Urothelium cell line (cell line): ENCODE measurements at regions not wholly inside any gene's neighbourhood (a gene's known extent, or its start where the extent isn't known, plus 50 kb on each side); places are given as distances from the start of the nearest gene placed in this dataset.

Source experiments
- DNase-seq: peaks from one replicate; pipeline ENCODE4 v3.0.0; 2011; ENCODE audit warnings: low spot score, mixed read lengths
- FAIRE-seq: peaks from 2 replicates; lab custom pipeline; 2011; peaks lifted over from hg19 to GRCh38; lab: Jason Lieb, UNC

GRCh38 chr6:8277769-8278168 is 157.6 kb downstream of the SLC35B3 start:
- FAIRE-seq (no peak), DNase-seq (no peak)

- no peak for FAIRE-seq
- no peak for DNase-seq
Measured at GRCh38 chr6:8276148-8276547, 159.2 kb downstream of the SLC35B3 start.

GRCh38 chr6:8275667-8276066 is 159.7 kb downstream of the SLC35B3 start:
- FAIRE-seq (no peak), DNase-seq (no peak)

GRCh38 chr6:8274226-8274625 is 161.1 kb downstream of the SLC35B3 start:
- DNase-seq (no peak), FAIRE-seq (no peak)

- no peak for FAIRE-seq
Measured at GRCh38 chr6:8269872-8270454, 165.4 kb downstream of the SLC35B3 start.

GRCh38 chr6:8269094-8269493 is 166.3 kb downstream of the SLC35B3 start:
- FAIRE-seq (no peak), DNase-seq (no peak)

More at GRCh38 chr6:8269872-8270454, 165.4 kb downstream of the SLC35B3 start:
- DNase-seq: no peak

GRCh38 chr6:8268606-8269005 is 166.3 kb upstream of the EEF1E1 start:
- no peak for DNase-seq
- FAIRE-seq: no peak

GRCh38 chr6:8268156-8268555 is 165.8 kb upstream of the EEF1E1 start:
- no peak for DNase-seq
- no peak for FAIRE-seq

- DNase-seq (no peak), FAIRE-seq (no peak)
Measured at GRCh38 chr6:8260610-8261009, 158.3 kb upstream of the EEF1E1 start.

GRCh38 chr6:8246403-8246802 is 144.1 kb upstream of the EEF1E1 start:
- no peak for FAIRE-seq
- DNase-seq: no peak

GRCh38 chr6:8245726-8246125 is 143.4 kb upstream of the EEF1E1 start:
- no peak for FAIRE-seq
- DNase-seq: no peak

GRCh38 chr6:8243475-8243874 is 141.1 kb upstream of the EEF1E1 start:
- DNase-seq: no peak

GRCh38 chr6:8242885-8243284 is 140.5 kb upstream of the EEF1E1 start:
- DNase-seq (no peak), FAIRE-seq (no peak)

More at GRCh38 chr6:8243475-8243874, 141.1 kb upstream of the EEF1E1 start:
- no peak for FAIRE-seq

- no peak for FAIRE-seq
- no peak for DNase-seq
Measured at GRCh38 chr6:8240301-8240700, 138.0 kb upstream of the EEF1E1 start.

- FAIRE-seq: no peak
- DNase-seq: no peak
Measured at GRCh38 chr6:8238773-8239683, 136.7 kb upstream of the EEF1E1 start.

- no peak for DNase-seq
- no peak for FAIRE-seq
Measured at GRCh38 chr6:8237668-8238067, 135.3 kb upstream of the EEF1E1 start.

GRCh38 chr6:8236956-8237355 is 134.6 kb upstream of the EEF1E1 start:
- FAIRE-seq (no peak), DNase-seq (no peak)

GRCh38 chr6:8234321-8234720 is 132.0 kb upstream of the EEF1E1 start:
- FAIRE-seq (no peak), DNase-seq (no peak)

- DNase-seq (no peak), FAIRE-seq (no peak)
Measured at GRCh38 chr6:8231956-8232355, 129.6 kb upstream of the EEF1E1 start.

- no peak for FAIRE-seq
- DNase-seq: no peak
Measured at GRCh38 chr6:8229915-8230756, 127.8 kb upstream of the EEF1E1 start.

- DNase-seq (no peak), FAIRE-seq (no peak)
Measured at GRCh38 chr6:8225113-8225512, 122.8 kb upstream of the EEF1E1 start.
